CD4-positive, CD25-positive, alpha-beta regulatory T cell (primary cell): ENCODE measurements at regions not wholly inside any gene's neighbourhood (a gene's known extent, or its start where the extent isn't known, plus 50 kb on each side); places are given as distances from the start of the nearest gene placed in this dataset.

Source experiments
- ATAC-seq, 2 donors: fragments of 150-1000 bp; cut with Tn5 transposase; one replicate each; pipeline ENCODE4 v1.10.0; 2021; ENCODE audit warnings: low read depth in 2 of 2, moderate number of reproducible peaks in 2 of 2, moderate library complexity in 1 of 2
- DNase-seq, 3 donors: peaks; one replicate each; pipeline versions ENCODE4 v3.0.0 to v3.0.0-alpha.2; 2012 to 2022; ENCODE audit warnings: mixed read lengths in 1 of 3
- H3K27ac ChIP-seq: one replicate; pipeline ENCODE4 v1.7.0; 2013; ENCODE audit warnings: mild to moderate bottlenecking, low read length; ENCODE audit not compliant: insufficient read depth, poor library complexity, severe bottlenecking
- H3K27me3 ChIP-seq: one replicate; pipeline ENCODE4 v1.7.0; 2013; ENCODE audit warnings: low read length; ENCODE audit not compliant: control insufficient read depth, insufficient read depth
- H3K36me3 ChIP-seq: one replicate; pipeline ENCODE4 v1.7.0; 2013; ENCODE audit warnings: mild to moderate bottlenecking, low read length, moderate library complexity; ENCODE audit not compliant: control insufficient read depth, insufficient read depth
- H3K4me1 ChIP-seq: 2 replicates; pipeline ENCODE4 v1.7.0; 2013; ENCODE audit warnings: mild to moderate bottlenecking, low read length; ENCODE audit not compliant: insufficient read depth, control insufficient read depth, poor library complexity, severe bottlenecking
- H3K4me3 ChIP-seq: one replicate; pipeline ENCODE4 v1.7.0; 2013; ENCODE audit warnings: low read depth, mild to moderate bottlenecking, low read length, moderate library complexity
- H3K9me3 ChIP-seq, 2 experiments: 1 replicate in 1 of 2; 2 replicates in 1 of 2; pipeline ENCODE4 v1.7.0; 2013; ENCODE audit warnings: low read length in 2 of 2, mild to moderate bottlenecking in 1 of 2, moderate library complexity in 1 of 2; ENCODE audit not compliant: control insufficient read depth in 2 of 2
- H3K27ac Mint-ChIP-seq, 3 donors: one replicate each; pipeline ENCODE4 v1.8.0; 2020 to 2022; ENCODE audit warnings: mild to moderate bottlenecking in 3 of 3, mixed read lengths in 3 of 3, moderate library complexity in 2 of 3
- H3K27me3 Mint-ChIP-seq: one replicate; pipeline ENCODE4 v1.8.0; 2022; ENCODE audit warnings: mild to moderate bottlenecking, mixed read lengths
- H3K36me3 Mint-ChIP-seq: one replicate; pipeline ENCODE4 v1.8.0; 2020; ENCODE audit warnings: mixed read lengths
- H3K4me1 Mint-ChIP-seq, 4 donors: one replicate each; pipeline ENCODE4 v1.8.0; 2020 to 2022; ENCODE audit warnings: mixed read lengths in 4 of 4, mild to moderate bottlenecking in 1 of 4
- H3K4me3 Mint-ChIP-seq, 4 donors: one replicate each; pipeline ENCODE4 v1.8.0; 2020 to 2022; ENCODE audit warnings: mild to moderate bottlenecking in 4 of 4, mixed read lengths in 4 of 4, moderate library complexity in 3 of 4
- H3K9me3 Mint-ChIP-seq, 7 donors: one replicate each; pipeline ENCODE4 v1.8.0; 2020 to 2022; ENCODE audit warnings: mixed read lengths in 7 of 7, mild to moderate bottlenecking in 3 of 7, moderate library complexity in 2 of 7

GRCh38 chr4:67207941-67208441 lies 337.3 kb downstream of the CENPC start:
- no peak overlapping the region for H3K4me3 Mint-ChIP-seq
- no peaks in the 10 kb centered on the region for H3K27me3 ChIP-seq
- H3K4me1 Mint-ChIP-seq: no peaks in the 10 kb centered on the region
- H3K27ac ChIP-seq: no peak overlapping the region
- H3K9me3 ChIP-seq: no peaks in the 10 kb centered on the region
- no peak overlapping the region for H3K27ac Mint-ChIP-seq
- DNase-seq: no peak
- peaks cover 1 to 6% (median 4%) of the 10 kb centered on the region in 7 donors for H3K9me3 Mint-ChIP-seq
- no peaks in the 10 kb centered on the region for H3K27me3 Mint-ChIP-seq
- no peaks in the 10 kb centered on the region for H3K36me3 ChIP-seq
- H3K4me3 ChIP-seq: no peak overlapping the region
- ATAC-seq: no peak
- H3K4me1 ChIP-seq: no peaks in the 10 kb centered on the region
- no peaks in the 10 kb centered on the region for H3K36me3 Mint-ChIP-seq

- Histone ChIP-seq H3K36me3 (no peaks in the 10 kb centered on the region), H3K9me3 (no peaks in the 10 kb centered on the region), H3K4me3 (no peak overlapping the region), H3K27me3 (no peaks in the 10 kb centered on the region), H3K4me1 (no peaks in the 10 kb centered on the region), H3K27ac (no peak overlapping the region)
- no peak for DNase-seq
- Mint-ChIP-seq H3K4me3 (no peak overlapping the region), H3K4me1 (no peaks in the 10 kb centered on the region), H3K27ac (no peak overlapping the region), H3K9me3 (peaks cover 1 to 9% (median 4%) of the 10 kb centered on the region in 7 donors), H3K36me3 (no peaks in the 10 kb centered on the region), H3K27me3 (no peaks in the 10 kb centered on the region)
- ATAC-seq: no peak
These were observed 340.9 kb downstream of the CENPC start for GRCh38 chr4:67204441-67204840.

GRCh38 chr4:67201334-67201733 lies 344.0 kb downstream of the CENPC start:
- Mint-ChIP-seq H3K36me3 (no peaks in the 10 kb centered on the region), H3K4me3 (no peak overlapping the region), H3K4me1 (no peaks in the 10 kb centered on the region), H3K27me3 (no peaks in the 10 kb centered on the region), H3K27ac (no peak overlapping the region), H3K9me3 (peaks cover 0 to 6% (median 3%) of the 10 kb centered on the region in 7 donors)
- H3K36me3 ChIP-seq: no peaks in the 10 kb centered on the region
- DNase-seq (no peak), ATAC-seq (no peak)
- H3K27me3 ChIP-seq: no peaks in the 10 kb centered on the region
- H3K9me3 ChIP-seq: no peaks in the 10 kb centered on the region
- H3K4me1 ChIP-seq: no peaks in the 10 kb centered on the region
- H3K4me3 ChIP-seq: no peak overlapping the region
- H3K27ac ChIP-seq: no peak overlapping the region

- Mint-ChIP-seq H3K4me3 (no peak overlapping the region), H3K9me3 (peaks cover 0 to 3% (median 2%) of the 10 kb centered on the region in 7 donors), H3K27ac (no peak overlapping the region), H3K4me1 (no peaks in the 10 kb centered on the region), H3K36me3 (no peaks in the 10 kb centered on the region), H3K27me3 (no peaks in the 10 kb centered on the region)
- H3K4me1 ChIP-seq: no peaks in the 10 kb centered on the region
- no peaks in the 10 kb centered on the region for H3K36me3 ChIP-seq
- no peak overlapping the region for H3K27ac ChIP-seq
- no peak overlapping the region for H3K4me3 ChIP-seq
- ATAC-seq: no peak
- no peak for DNase-seq
- H3K9me3 ChIP-seq: no peaks in the 10 kb centered on the region
- H3K27me3 ChIP-seq: no peaks in the 10 kb centered on the region
These were observed 346.6 kb downstream of the CENPC start for GRCh38 chr4:67198727-67199126.

- Mint-ChIP-seq H3K27me3 (peaks cover 4% of the 10 kb centered on the region), H3K4me3 (no peak overlapping the region)
These were observed 377.5 kb downstream of the CENPC start for GRCh38 chr4:67167849-67168248.

GRCh38 chr4:67162690-67163089 lies 382.6 kb downstream of the CENPC start:
- H3K27ac Mint-ChIP-seq: no peak overlapping the region
- no peaks in the 10 kb centered on the region for H3K36me3 ChIP-seq
- H3K4me3 Mint-ChIP-seq: no peak overlapping the region
- DNase-seq (no peak), ATAC-seq (no peak)
- no peak overlapping the region for H3K27ac ChIP-seq
- H3K36me3 Mint-ChIP-seq: no peaks in the 10 kb centered on the region
- H3K9me3 Mint-ChIP-seq: peaks cover 0 to 5% (median 0%) of the 10 kb centered on the region in 7 donors
- H3K4me1 Mint-ChIP-seq: no peaks in the 10 kb centered on the region
- no peaks in the 10 kb centered on the region for H3K27me3 ChIP-seq
- no peak overlapping the region for H3K4me3 ChIP-seq
- no peaks in the 10 kb centered on the region for H3K9me3 ChIP-seq
- no peaks in the 10 kb centered on the region for H3K4me1 ChIP-seq
- peaks cover 4% of the 10 kb centered on the region for H3K27me3 Mint-ChIP-seq

More at GRCh38 chr4:67167849-67168248, 377.5 kb downstream of the CENPC start:
- H3K4me1 Mint-ChIP-seq: no peaks in the 10 kb centered on the region
- no peak for ATAC-seq
- DNase-seq: no peak
- Histone ChIP-seq H3K27me3 (no peaks in the 10 kb centered on the region), H3K27ac (no peak overlapping the region), H3K4me1 (no peaks in the 10 kb centered on the region), H3K9me3 (no peaks in the 10 kb centered on the region), H3K4me3 (no peak overlapping the region), H3K36me3 (no peaks in the 10 kb centered on the region)
- H3K27ac Mint-ChIP-seq: no peak overlapping the region
- no peaks in the 10 kb centered on the region for H3K36me3 Mint-ChIP-seq
- H3K9me3 Mint-ChIP-seq: peaks cover 0 to 5% (median under 1%) of the 10 kb centered on the region in 7 donors

- H3K36me3 Mint-ChIP-seq: no peaks in the 10 kb centered on the region
- no peak overlapping the region for H3K27ac ChIP-seq
- no peaks in the 10 kb centered on the region for H3K27me3 ChIP-seq
- peaks cover 4% of the 10 kb centered on the region for H3K27me3 Mint-ChIP-seq
- no peaks in the 10 kb centered on the region for H3K9me3 ChIP-seq
- H3K4me1 Mint-ChIP-seq: no peaks in the 10 kb centered on the region
- no peaks in the 10 kb centered on the region for H3K36me3 ChIP-seq
- no peak overlapping the region for H3K4me3 Mint-ChIP-seq
- H3K27ac Mint-ChIP-seq: no peak overlapping the region
- H3K9me3 Mint-ChIP-seq: peaks cover 0 to 5% (median 0%) of the 10 kb centered on the region in 7 donors
- ATAC-seq (no peak), DNase-seq (no peak)
- H3K4me3 ChIP-seq: no peak overlapping the region
- no peaks in the 10 kb centered on the region for H3K4me1 ChIP-seq
These were observed 384.0 kb downstream of the CENPC start for GRCh38 chr4:67161311-67161710.

- Histone ChIP-seq H3K9me3 (no peaks in the 10 kb centered on the region), H3K4me1 (no peaks in the 10 kb centered on the region), H3K27ac (no peak overlapping the region), H3K27me3 (no peaks in the 10 kb centered on the region), H3K36me3 (no peaks in the 10 kb centered on the region), H3K4me3 (no peak overlapping the region)
- H3K4me1 Mint-ChIP-seq: no peaks in the 10 kb centered on the region
- no peak for DNase-seq
- H3K27ac Mint-ChIP-seq: no peak overlapping the region
- H3K27me3 Mint-ChIP-seq: peaks cover 4% of the 10 kb centered on the region
- H3K9me3 Mint-ChIP-seq: peaks cover 0 to 5% (median 0%) of the 10 kb centered on the region in 7 donors
- H3K36me3 Mint-ChIP-seq: no peaks in the 10 kb centered on the region
- H3K4me3 Mint-ChIP-seq: no peak overlapping the region
- no peak for ATAC-seq
These were observed 384.9 kb downstream of the CENPC start for GRCh38 chr4:67160394-67160793.
